MV-4-11 (cell line): ENCODE measurements at regions not wholly inside any gene's neighbourhood (a gene's known extent, or its start where the extent isn't known, plus 50 kb on each side); places are given as distances from the start of the nearest gene placed in this dataset.
"Not testable (repeated sequence)": the region's sequence is repeated elsewhere in the genome, so short reads cannot be mapped to it uniquely, and the experiment has no call there.

Experiments used
- DNase-seq: peaks from one replicate; lab custom pipeline; 2025; lab: John Stamatoyannopoulos, UW

DNA sequence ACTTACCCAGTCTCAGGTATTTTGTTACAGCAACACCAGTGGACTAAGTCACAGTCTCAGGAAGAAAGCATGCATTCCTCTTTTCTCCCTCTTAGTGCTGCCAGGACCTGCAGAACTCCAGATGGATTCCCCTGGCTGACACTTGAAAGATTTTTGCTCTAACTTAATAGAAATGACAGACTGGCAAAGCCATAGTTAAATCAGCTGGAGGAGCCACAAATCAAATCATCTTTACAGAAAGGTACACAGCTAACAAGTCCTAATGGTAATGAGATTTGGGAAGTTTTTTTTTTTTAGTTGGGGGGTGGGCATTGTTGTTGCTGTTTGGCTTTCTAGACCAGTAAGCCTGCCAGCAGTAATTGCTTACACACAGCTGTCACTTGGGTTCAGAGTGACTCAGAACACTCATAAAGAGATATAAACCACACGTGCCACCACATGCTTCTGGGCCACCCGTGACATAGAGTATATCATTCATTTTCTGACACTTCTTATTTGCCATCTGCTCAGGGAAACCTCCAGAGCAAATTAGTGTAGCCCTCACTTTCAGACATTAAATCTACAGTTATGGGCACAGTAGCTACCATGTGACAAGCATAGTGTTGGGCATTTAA lies 72.4 kb downstream of the FH start:
- DNase-seq: peak; percentile 62

DNA sequence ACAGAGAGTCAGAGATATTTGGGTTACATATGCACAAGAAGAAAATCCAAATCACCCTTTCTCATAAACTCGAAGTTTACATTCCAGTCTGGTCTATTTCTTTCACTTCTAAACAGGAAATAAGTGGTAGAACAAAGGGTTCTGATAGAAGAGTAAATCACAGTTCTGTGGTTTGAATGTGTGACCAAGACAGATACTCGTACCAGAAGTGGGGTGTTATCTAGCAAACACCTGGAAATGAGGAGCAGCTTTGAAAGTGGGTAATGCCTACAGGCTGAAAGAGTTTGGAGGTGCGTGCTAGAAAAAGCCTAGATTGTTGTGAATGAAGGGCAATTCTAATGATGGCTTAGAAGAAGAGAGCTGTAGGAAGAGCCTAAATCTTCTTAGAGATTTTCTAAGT lies 74.7 kb downstream of the FH start:
- DNase-seq: no peak

DNA sequence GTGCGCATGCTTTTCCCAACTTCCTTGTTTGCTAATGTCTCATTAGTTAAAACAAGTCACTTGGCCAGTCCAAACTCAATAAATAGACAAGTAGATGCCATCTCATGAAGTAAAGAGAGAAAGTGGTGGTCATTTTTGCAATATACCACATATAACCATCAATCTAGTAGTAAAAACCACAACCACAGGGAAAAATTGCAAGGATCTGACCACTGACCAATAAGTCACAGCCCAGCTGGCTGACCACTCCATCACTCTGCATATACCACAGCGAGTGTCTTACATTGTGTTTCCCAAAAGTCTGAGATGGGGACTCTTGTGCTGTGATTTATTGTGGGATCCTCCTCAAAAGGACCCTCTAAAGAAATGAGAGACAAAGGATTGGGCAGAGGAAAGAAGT lies 76.0 kb downstream of the FH start:
- DNase-seq: no peak

DNA sequence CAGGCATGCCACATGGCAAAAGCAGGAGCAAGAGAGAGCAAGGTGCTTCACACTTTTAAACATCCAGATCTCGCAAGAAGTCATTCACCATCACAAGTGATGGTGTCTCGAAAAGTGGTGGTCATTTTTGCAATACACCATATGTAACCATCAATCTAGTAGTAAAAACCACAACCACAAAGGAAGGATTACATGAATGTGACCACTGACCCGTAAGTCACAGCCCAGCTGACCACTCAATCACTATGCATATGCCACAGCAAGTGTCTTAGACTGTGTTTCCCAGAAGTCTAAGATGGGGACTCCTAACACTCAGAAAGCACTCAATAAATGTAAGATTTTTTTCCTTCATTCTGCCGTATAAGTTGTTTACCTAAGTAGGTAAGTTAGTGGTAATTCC lies 76.9 kb downstream of the FH start:
- peak; percentile 41 for DNase-seq

DNA sequence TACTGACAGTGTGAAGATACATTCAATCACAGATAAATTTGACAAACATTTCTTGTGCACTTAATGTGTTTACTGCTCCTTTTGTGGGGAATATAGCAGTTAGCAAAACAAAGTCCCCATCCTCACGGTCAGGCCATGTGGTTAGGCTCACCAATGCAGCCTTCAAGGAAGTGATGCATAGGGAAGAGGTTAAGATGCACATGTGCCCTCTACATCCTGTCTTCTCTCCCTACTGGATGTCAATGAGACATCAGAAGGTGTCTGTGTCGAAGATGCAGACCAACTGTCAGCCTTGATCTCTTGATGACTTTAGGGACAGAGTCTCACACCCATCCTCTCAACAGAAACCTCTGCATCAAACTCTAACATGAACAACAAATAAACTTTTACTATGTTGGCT lies 78.7 kb downstream of the FH start:
- DNase-seq: no peak

DNA sequence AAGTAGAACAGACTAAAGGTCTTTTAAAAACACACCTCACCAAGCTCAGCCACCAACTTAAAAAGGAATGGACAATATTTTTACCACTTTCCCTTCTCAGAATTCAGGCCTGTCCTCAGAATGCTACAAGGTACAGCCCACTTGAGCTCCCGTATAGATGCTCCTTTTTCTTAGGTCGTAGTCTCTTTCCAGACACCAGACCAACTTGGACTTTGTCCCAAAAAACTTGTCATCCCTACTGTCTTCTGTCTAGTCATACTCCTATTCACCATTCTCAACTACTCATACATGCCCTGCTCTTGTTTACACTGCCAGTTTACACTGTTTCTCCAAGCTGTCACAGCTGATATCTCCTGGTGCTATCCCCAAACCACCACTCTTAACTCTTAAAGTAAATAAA lies 80.9 kb downstream of the FH start:
- DNase-seq: not testable (repeated sequence)

DNA sequence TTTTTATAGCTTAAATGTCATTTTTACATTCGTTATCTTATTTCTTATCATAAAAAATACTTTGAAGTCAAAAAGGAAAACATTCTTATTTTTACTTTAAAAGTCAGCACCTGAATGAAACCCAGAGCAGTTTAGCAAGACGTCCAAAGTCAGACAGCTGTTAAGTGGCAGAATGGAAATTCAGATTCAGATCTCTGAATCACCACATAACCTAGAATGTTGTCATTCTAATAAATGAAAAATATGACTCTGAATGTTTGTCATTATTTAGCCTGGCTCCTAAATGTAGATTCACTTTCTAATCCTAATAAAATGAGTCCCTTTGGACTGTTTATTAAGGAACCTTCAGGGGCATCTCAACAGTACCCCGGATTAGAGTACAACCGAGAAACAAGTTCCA lies 75.2 kb upstream of the RGS7 start:
- DNase-seq: no peak

DNA sequence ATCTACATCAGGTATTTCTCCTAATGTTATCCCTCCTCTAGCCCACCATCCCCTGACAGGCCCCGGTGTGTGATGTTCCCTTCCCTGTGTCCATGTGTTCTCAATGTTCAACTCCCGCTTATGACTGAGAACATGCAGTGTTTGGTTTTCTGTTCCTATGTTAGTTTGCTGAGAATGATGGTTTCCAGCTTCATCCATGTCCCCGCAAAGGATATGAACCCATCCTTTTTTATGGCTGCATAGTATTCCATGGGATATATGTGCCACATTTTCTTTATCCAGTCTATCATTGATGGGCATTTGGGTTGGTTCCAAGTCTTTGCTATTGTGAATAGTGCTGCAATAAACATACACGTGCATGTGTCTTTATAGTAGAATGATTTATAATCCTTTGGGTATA lies 68.1 kb upstream of the RGS7 start:
- DNase-seq: not testable (repeated sequence)

DNA sequence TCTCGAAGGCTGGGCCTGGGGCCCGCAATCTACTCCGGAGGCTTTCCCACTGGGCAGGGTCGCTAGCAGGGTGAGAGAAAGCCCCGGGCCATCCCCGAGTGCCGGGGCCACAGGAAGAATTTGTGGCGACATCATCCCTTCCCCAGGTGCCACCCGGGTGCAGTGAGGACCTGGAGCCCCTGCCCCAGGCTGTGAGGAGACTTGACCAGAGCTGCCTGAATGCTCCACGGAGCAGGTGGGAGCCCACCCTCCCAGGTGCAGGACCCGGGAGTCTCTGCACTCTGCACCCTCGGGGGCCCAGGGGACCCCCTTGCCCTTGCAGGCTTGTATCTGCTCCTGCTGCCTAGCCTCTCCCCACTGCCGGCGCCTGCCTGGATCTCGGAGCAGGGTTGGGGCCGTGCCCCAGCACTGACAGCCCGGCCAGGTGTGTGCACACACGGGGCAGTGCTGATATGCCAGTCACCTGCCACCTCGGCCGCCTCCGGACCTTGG lies 67.5 kb upstream of the RGS7 start:
- no peak for DNase-seq

DNA sequence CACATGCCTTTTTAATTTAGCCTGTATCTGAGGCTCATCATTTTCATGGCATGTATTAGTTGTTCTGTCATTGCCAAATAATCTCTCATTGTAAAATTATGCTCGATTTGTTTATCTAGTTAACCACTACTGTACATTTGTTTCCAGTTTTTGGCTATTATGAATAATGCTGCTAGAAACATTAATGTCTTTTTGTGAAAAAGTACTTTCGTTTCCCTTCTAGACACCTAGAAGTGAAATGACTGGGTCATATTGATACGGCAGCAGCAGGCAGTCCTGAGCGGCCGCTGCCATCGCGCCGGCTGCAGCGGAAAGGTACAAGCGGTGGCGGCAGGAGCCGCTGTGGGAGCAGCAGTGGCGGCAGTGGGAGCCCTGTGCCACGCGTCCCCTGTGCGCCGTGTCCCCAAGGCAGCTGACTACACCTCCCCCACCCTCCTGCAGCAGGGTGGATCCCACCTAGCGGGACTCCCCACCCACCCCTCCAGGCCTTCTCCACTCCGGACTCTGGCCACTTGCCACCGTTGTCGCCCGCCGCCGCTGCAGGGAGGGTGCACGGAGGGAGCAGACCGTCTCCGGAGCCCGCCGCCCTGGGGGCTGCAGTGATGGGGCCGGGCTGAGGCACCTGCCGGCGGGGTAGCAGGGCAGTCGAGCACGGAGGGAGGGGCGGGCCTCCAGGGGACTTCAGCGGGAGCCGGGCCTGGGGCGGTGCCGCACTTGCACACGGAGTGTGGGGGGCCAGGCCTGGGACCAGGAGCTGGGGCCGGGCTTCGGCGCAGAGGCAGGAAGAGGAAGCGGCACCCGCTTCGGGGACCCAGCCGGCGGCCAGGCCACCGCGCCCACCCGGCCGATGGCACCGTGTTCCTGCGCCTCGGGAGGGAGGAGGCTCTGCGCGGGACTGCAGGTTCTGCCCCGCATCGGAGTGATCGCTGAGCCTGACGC lies 66.8 kb upstream of the RGS7 start:
- no peak for DNase-seq

DNA sequence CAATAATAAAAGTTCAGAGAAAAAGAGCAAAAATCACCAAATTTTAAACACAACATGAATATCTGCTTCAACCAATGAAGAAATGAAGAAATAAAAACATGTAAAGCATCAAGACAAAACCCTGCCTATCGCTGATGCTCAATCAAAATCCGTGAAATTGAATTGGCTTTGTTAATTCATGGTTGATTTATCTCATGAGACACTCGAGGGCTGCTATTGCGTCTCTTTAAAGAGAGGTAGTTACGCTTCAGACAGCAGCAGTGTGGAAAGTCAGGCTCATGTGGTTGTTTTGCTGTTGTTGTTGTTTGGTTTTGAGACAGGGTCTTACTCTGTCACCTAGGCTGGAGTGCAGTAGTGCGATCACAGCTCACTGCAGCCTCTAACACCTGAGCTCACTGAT lies 65.5 kb upstream of the RGS7 start:
- no peak for DNase-seq

DNA sequence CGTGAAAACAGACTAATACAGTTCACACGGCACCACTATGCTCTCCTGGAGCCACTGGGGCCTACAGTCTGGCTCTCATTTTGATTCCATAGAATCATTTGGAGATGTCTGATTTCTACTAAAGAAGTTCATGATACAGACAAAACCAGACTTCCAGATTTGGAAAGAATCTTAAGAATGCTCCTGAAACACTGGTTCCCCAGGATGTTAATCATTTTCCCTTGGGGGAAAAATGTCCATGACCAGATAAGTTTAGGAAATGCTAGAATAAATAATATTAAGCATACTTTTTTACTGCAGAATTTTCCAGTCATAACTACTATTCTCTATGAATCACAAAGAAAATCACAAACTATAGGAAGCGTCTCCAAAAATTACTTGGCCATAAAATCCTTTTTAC lies 63.0 kb upstream of the RGS7 start:
- no peak for DNase-seq

DNA sequence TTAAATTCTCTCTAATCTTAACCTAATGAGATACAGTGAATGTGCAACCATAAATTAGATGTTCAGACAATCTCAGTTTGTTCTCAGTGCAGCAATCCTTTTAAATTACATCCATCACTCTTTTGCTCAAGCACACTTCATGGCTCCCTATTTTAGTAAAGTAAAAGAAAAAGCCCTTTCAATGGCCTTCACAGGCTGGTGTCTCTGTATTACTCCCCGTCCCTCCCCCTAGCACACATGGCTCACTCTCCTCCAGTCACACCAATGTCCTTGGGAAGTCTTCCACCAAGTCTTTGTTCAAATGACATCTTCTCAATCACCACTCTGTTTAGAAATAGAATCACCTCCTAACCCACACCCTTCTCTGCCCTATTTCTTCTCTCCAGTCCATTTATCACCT lies 60.3 kb upstream of the RGS7 start:
- DNase-seq: no peak

DNA sequence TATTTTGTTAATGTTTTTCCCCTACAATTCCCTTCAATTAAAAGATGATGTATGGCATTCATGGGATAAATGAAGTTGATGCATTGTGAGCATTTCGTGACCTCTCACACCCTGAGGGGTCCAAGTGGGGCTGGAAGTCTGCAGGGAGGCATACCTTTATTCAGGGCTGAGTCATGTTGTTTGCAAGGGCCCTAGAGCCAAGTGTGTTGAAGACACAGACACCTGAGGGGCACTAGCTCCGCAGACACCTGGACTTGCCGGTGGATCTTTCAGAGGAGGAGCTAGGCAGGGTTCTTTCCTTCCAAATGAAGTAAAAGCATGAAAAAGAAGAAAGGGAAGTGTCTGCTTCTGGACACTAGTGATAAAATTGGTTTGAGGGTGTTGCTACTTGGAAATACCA lies 57.0 kb upstream of the RGS7 start:
- DNase-seq: no peak

DNA sequence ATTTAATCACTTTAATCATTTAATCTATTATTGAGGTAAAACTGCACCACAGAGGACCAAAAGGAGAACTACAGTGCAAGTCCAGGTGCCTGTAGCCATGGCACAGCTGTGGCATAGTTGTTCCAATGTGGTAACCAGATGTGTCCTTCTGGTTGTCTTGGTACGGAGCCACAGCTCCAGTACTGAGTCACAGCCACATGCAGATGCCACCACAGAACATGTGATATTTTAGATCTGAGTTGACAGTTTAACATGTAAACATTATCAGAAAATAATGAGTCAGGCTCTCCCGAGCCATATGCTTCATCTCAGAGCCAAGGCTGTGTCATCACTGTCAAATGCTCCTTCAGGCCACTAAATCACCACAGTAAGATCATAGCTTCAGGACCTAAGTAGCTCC lies 56.4 kb upstream of the RGS7 start:
- DNase-seq: peak; percentile 29

DNA sequence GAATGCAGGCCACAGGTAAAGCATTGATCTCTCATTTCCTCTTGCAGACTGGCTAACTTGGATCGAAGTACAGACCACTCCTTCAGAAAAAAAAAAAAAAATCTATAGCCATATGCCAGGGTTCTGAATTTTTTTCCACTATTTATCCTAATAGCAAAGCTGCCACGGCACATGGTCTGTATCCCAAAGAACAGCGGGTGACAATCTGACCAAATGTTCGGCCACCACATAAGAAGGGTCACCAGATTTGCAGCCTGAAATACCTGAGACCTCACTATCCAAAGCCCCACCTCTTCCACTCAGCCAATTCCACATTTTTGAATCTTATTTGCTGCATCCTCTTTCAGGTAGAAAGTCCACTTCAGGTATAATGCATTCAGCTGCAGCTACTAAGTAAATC lies 55.6 kb upstream of the RGS7 start:
- no peak for DNase-seq

DNA sequence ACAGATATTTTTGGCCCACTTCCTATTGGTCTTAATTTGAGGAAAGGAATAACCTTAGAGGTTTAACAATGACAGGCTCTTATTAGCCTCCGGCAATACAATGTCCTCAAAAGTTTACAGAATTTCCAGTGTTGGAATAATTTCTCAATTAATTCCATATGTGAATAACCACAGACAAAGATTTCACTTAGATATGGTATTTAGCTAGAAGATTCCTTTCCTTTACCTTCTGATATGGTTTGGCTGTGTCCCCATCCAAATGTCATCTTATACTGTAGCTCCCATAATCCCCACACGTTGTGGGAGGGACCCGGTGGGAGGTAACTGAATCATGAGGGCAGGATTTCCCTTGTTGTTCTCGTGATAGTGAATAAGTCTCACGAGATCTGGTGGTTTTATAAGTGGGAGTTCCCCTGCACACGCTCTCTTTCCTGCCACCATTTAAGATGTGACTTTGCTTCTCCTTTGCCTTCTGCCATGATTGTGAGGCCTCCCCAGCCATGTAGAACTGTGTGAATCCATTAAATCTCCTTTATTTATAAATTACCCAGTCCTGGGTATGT lies 54.9 kb upstream of the RGS7 start:
- no peak for DNase-seq

DNA sequence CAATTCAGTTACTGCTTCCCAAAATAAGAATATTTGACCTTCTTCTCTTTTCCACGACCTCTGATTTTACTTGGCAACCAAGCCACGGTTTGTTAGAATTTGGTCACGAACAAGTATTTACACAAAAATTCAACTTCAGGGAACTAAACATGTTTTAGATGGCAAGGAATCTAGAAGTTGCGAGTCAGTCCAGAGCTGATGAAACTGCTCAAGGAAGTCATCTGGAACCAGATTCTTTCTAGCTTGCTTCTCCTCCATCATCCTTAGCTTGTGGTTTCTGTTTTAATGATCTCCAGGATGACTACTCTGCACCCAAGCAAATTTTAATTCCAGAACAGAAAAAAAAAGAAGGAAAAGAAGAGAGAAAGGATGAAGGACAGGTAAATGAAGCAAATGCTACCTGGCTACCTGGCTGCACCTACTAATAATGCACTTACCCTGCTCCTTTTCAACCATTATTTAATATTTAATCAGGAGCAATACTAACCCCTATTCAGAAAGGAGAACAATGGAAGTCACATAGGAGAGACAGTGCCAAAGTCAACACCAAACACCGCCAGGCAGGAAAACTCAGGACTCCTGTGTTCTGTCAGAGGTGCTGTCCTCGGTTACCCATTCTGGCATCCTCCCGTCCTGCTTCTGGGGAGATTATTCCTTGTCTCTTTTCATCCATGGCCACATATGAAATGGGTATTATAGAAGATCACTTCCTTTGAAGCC lies 54.2 kb upstream of the RGS7 start:
- no peak for DNase-seq

DNA sequence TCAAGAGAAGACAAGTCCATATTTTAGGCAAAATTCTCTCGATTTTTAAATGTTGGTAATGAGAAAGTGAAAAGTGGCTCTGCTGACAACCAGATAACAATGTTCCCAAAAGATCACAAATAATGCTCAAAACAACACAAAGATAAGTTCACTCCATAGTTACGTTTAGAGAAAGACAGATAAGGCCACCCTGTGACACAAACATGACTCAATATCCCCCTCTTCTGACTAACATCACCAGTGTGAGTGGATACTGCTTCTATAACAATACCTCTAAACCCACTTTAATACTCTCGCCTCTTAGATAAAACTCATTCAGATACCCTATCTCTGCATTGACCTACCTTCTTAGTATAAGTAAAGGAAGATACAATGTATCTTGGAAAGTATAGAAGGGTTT lies 51.2 kb upstream of the RGS7 start:
- peak; percentile 2 for DNase-seq
